LNCAP (cell line): ENCODE measurements at regions not wholly inside any gene's neighbourhood (a gene's known extent, or its start where the extent isn't known, plus 50 kb on each side); places are given as distances from the start of the nearest gene placed in this dataset.

ENCODE experiments used
- CTCF ChIP-seq: fragments of 450-650 bp; IDR thresholded peaks from 2 replicates; pipeline ENCODE4 v1.5.1; 2017; ENCODE audit warnings: mild to moderate bottlenecking

DNA sequence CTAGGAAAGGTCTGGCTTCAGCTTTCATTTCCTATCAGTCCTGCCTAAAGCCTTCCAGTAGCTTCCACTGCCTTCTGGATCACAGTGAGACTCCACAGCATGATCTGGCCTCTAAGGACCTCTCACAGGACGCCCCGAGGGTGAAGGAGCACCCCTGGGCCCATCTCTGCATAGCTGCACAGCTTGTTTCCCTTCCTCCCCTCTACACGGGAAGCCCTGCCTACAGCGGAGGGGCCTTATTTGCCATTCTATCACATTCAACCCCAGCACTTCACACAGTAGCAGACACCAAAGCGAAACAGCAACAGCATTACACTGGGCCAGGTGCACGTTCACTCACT is 162.3 kb upstream of the GRK3 start:
- TF ChIP-seq CTCF, result no peak

DNA sequence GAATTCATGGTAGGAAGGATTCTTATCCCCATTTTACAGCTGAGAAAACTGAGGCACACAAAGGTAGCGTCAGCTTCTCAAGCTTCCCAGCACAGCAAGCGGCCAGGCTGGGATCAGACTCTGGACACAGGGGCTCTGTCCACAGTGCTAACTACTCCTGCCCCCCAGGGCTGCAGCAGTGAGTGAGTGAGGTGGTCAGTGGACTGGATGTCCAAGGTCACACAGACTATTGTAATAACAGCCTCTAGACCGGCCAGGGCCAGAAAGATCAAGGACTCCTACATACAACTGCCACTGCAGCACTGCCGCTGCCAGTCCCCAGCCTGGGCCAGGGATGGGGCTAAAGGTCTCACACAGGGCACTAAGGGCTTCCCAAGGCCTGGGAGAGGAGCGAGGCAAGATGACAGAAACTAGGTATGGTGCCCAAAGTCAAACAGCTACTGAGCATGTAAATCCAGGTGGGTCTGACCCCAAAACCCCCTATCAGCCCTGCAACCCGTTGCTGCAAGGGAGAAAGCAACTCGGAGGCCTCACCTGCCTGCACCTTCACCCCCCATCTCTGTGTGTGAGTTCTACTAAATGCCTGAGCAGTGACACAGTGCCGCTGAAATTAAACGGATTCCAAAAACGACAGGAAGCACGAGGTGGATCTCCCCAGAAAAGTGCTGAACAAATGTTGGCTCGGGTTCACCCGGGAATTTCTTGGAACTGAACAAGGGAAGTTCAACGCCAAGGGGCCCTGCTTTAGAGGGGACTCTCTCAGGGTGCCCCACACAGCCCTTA is 161.8 kb upstream of the GRK3 start:
- no peak for TF ChIP-seq CTCF

DNA sequence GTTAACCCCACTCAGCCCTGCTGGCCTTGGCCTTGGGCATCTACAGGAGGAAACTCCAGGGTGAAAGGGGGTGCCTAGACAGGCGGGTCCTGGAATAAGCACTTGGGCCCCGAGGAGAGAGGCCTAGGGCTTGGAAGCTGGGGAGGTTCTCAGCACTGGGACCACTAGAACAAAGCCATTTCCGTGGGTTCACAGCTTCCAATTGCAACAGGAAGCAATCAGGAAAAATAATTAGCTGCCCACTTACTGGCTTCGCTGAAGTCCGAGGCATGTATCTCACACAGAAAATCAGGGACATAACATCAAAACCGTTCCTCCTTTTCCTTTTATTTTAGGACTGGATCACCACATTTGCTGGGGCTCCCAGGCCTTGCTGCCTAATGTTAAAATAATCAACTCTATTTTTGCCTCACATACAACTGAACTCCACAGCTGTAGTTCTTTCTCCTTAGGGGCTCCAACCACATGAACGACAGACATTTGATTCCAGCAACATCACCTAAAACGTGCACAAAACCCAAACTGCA is 161.1 kb upstream of the GRK3 start:
- TF ChIP-seq CTCF, result no peak

DNA sequence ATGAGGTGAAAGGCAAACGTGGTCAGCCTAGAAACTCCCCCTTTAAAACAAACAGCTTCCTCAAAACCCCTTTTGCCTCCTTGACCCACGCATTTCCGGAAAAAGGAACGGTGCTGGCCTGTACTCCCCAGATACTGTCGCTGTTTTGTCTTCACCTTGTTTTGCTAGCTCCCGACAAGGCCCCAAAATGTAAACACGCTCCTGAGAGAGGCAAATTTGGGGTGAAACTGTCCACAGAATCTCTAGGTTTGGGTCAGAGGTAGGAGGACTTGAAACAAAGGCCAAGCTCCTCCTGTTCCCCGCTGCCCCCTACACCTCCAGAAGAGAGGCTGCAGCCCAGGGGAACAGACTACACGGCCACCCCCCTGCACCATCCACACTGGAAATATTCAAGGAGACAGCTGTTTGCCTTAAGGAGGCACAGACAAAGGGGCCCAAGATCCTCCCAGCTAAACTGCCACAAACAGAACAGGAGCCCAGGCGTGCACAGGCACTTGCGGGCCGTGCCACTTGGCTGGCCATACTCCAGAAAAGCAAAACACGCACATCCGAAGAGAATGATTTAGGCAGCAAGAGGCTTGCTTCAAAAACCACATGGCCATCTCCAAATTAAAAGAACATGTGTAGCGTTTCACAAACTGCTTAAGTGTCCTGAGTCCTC is 160.5 kb upstream of the GRK3 start:
- TF ChIP-seq CTCF, result no peak

- no peak for TF ChIP-seq CTCF
Measured at GRCh38 chr22:25404556-25404927, 159.9 kb upstream of the GRK3 start.

DNA sequence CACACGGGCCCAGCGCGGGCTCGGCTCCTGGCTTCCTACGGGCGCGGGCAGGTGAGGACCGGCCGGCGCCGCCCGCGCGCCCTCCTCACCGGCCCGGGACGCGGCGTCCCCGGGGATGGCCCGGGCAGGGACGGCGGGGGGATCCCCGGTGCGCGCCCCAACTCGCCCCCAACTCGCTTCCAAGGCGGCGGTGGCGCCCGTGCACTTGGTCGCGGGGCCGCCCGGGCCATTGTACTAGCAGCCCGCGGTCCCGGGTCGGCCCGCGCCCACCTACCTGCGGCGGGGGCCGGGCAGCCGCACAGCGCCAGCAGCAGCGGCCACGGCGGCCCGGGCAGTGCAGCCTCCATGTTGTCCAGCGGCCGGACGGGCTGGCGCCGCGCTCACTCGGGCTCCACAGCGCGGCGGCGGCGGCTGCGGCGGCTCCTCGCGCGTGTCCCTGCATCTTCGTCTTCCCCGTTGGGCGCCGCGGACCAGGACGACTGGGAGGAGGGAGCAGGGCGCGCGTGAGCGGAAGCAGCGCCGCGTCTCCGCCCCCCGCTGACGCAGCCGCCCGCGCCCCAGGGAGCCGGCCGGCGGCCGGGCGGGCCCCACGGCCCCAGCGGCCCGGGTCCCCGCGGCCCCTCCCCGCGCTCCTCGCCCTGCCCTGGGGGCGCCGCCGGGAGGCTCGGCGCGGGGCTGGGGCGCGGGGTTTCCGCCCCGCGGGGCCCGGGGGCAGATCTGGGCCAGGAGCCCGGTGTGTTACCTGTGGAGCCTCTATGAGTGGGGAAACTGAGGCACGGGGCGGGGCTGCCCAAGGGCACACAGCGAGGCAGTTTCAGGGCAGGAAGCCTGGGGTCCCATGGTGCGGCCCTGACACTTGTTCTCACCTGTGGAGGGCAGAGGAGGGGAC is 159.3 kb upstream of the GRK3 start:
- TF ChIP-seq CTCF, result no peak

- no peak for TF ChIP-seq CTCF
Measured at GRCh38 chr22:25405841-25406509, 158.5 kb upstream of the GRK3 start.
